Loucy (cell line): ENCODE measurements at regions not wholly inside any gene's neighbourhood (a gene's known extent, or its start where the extent isn't known, plus 50 kb on each side); places are given as distances from the start of the nearest gene placed in this dataset.

Source experiments
- H2AFZ ChIP-seq: fragments of 200-600 bp; sonication (generic); 2 replicates; pipeline ENCODE4 v1.6.0; 2016; ENCODE audit warnings: antibody characterized with exemption, mild to moderate bottlenecking, low read length, moderate library complexity
- H3F3A ChIP-seq: fragments of 200-600 bp; 2 replicates; pipeline ENCODE4 v1.6.0; 2016; ENCODE audit warnings: antibody characterized with exemption, low read depth, mild to moderate bottlenecking
- H3K27me3 ChIP-seq: fragments of 200-600 bp; sonication (generic); 2 replicates; pipeline ENCODE4 v1.6.1; 2014; ENCODE audit warnings: low read length, mild to moderate bottlenecking; ENCODE audit not compliant: insufficient read depth, poor library complexity, severe bottlenecking
- H3K36me3 ChIP-seq: fragments of 200-600 bp; sonication (generic); 2 replicates; pipeline ENCODE4 v1.6.1; 2016; ENCODE audit warnings: low read length; ENCODE audit not compliant: insufficient read depth
- H3K4me1 ChIP-seq: fragments of 200-600 bp; sonication (generic); 2 replicates; pipeline ENCODE4 v1.5.1; 2014; ENCODE audit warnings: low read length, mild to moderate bottlenecking; ENCODE audit not compliant: insufficient read depth, poor library complexity, severe bottlenecking
- H3K4me2 ChIP-seq: fragments of 200-600 bp; sonication (generic); 2 replicates; pipeline ENCODE4 v1.6.0; 2014; ENCODE audit warnings: antibody characterized with exemption, low read length, low read depth, mild to moderate bottlenecking; ENCODE audit not compliant: poor library complexity, severe bottlenecking
- H3K4me3 ChIP-seq: fragments of 200-600 bp; sonication (generic); 2 replicates; pipeline ENCODE4 v1.5.1; 2014; ENCODE audit warnings: low read length, mild to moderate bottlenecking, mixed read lengths; ENCODE audit not compliant: poor library complexity, severe bottlenecking
- H3K79me2 ChIP-seq: fragments of 200-600 bp; sonication (generic); 2 replicates; pipeline ENCODE4 v1.6.1; 2014; ENCODE audit warnings: low read length; ENCODE audit not compliant: insufficient read depth
- H3K9ac ChIP-seq: fragments of 200-600 bp; sonication (generic); 2 replicates; pipeline ENCODE4 v1.6.0; 2014; ENCODE audit warnings: mild to moderate bottlenecking, low read depth, low read length, moderate library complexity; ENCODE audit not compliant: poor library complexity, severe bottlenecking
- H3K9me2 ChIP-seq: fragments of 200-600 bp; sonication (generic); replicated peaks from 2 replicates; pipeline ENCODE4 v1.6.1; 2016; ENCODE audit warnings: low read depth, low read length, mixed read lengths
- H3K9me3 ChIP-seq: fragments of 200-600 bp; sonication (generic); 2 replicates; pipeline ENCODE4 v1.6.1; 2014; ENCODE audit warnings: mild to moderate bottlenecking, antibody characterized with exemption, low read length, low read depth; ENCODE audit not compliant: insufficient read depth
- H4K20me1 ChIP-seq: fragments of 200-600 bp; sonication (generic); 2 replicates; pipeline ENCODE4 v1.6.0; 2014; ENCODE audit warnings: antibody characterized with exemption, low read length, mild to moderate bottlenecking; ENCODE audit not compliant: insufficient read depth, poor library complexity, severe bottlenecking
- EZH2phosphoT487 ChIP-seq: fragments of 200-600 bp; IDR thresholded peaks from 2 replicates; pipeline ENCODE4 v1.6.1; 2018; ENCODE audit warnings: antibody characterized with exemption, mild to moderate bottlenecking, moderate library complexity, borderline replicate concordance
- TF ChIP-seq, protein P1 (sequence below): fragments of 200-600 bp; sonication (generic); conservative IDR thresholded peaks from 2 replicates; pipeline ENCODE4 v1.5.1; 2014; ENCODE audit warnings: mild to moderate bottlenecking, antibody characterized with exemption, low read length

DNA sequence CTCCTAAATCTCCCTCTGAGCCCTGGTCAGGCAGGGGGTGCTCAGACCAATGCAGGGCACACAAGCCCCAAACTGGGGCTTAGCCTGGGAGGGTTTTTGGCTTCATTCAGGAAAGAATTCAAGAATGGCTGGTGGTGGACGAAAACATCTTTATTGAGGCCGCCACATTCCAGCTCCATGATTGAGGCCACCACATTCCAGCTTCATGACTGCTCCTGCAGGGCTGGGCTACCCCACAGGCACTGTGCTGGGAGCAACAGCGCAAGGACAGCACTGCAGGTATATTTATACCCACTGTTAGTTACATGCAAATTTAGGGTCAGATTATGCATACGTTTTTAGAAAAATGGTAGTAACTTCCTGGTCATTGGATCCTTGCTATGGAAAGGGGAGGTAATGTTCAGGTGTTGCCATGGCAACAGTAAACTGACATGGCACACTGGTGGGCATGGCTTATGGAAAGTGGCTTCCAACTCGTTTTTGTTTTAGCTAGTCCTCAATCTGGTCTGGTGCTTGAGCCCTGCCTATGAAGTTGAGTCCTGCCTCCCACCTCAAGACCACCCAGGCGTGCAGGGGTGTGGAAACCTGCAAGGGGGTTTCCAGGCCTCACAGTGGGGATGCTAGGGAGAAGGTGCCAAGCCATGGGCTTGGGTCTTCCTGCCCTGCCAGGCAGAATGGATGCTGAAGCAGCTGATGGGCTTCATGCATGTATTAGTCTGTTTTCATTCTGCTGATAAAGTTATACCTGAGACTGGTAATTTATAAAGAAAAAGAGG lies 348.7 kb upstream of the AJAP1 start:
- Histone ChIP-seq H3K9ac (no peak overlapping the region), H3K9me3 (peaks cover 3% of the 10 kb centered on the region; the same call in 1 of the 2 replicates), H3K36me3 (no peaks in the 10 kb centered on the region), H4K20me1 (no peaks in the 10 kb centered on the region), H3K27me3 (no peaks in the 10 kb centered on the region), H3K9me2 (no peaks in the 10 kb centered on the region), H3K79me2 (no peaks in the 10 kb centered on the region), H3K4me2 (no peak overlapping the region), H3K4me3 (no peak overlapping the region), H3F3A (no peaks in the 10 kb centered on the region), H2AFZ (no peak overlapping the region), H3K4me1 (no peaks in the 10 kb centered on the region)
- TF ChIP-seq, protein P1, sequence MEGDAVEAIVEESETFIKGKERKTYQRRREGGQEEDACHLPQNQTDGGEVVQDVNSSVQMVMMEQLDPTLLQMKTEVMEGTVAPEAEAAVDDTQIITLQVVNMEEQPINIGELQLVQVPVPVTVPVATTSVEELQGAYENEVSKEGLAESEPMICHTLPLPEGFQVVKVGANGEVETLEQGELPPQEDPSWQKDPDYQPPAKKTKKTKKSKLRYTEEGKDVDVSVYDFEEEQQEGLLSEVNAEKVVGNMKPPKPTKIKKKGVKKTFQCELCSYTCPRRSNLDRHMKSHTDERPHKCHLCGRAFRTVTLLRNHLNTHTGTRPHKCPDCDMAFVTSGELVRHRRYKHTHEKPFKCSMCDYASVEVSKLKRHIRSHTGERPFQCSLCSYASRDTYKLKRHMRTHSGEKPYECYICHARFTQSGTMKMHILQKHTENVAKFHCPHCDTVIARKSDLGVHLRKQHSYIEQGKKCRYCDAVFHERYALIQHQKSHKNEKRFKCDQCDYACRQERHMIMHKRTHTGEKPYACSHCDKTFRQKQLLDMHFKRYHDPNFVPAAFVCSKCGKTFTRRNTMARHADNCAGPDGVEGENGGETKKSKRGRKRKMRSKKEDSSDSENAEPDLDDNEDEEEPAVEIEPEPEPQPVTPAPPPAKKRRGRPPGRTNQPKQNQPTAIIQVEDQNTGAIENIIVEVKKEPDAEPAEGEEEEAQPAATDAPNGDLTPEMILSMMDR = no peak

- Histone ChIP-seq H3K4me1 (no peaks in the 10 kb centered on the region), H3F3A (no peaks in the 10 kb centered on the region), H3K9ac (no peak overlapping the region), H3K36me3 (no peaks in the 10 kb centered on the region), H3K79me2 (no peaks in the 10 kb centered on the region), H3K9me3 (peaks cover 3% of the 10 kb centered on the region; the same call in 1 of the 2 replicates), H3K4me2 (no peak overlapping the region), H2AFZ (no peak overlapping the region), H4K20me1 (no peaks in the 10 kb centered on the region), H3K27me3 (no peaks in the 10 kb centered on the region), H3K4me3 (no peak overlapping the region), H3K9me2 (no peaks in the 10 kb centered on the region)
- TF ChIP-seq, protein P1 = no peak
- TF ChIP-seq EZH2phosphoT487 = no peak
These were observed 347.6 kb upstream of the AJAP1 start for GRCh38 chr1:4306559-4307467.

DNA sequence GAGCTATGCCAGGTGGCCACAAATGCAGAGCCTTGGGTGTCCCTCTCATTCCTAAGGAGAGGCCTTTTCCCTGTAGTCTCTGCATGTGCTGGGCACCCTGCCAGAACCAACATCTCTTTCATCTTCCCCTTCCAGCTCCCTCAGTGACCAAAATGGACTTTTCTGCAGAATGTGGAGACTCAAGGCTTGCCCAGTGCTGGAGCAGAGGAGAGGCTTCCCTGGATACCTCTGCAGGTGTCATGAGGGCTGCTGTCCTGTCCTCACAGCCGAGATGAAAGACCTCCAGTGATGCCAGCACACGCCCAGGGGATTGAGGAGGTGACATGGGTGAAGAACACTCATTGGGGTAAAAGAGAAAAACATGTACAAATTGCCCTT lies 347.0 kb upstream of the AJAP1 start:
- Histone ChIP-seq H3K79me2 (no peaks in the 10 kb centered on the region), H3K36me3 (no peaks in the 10 kb centered on the region), H3K9ac (no peak overlapping the region), H3K4me3 (no peak overlapping the region), H3K9me3 (peaks cover 3% of the 10 kb centered on the region; the same call in 1 of the 2 replicates), H3K4me1 (no peaks in the 10 kb centered on the region), H3F3A (no peaks in the 10 kb centered on the region), H3K27me3 (no peaks in the 10 kb centered on the region), H2AFZ (no peak overlapping the region), H3K4me2 (no peak overlapping the region), H3K9me2 (no peaks in the 10 kb centered on the region), H4K20me1 (no peaks in the 10 kb centered on the region)
- TF ChIP-seq, protein P1 = no peak
- no peak for TF ChIP-seq EZH2phosphoT487
